ENCODE measurements at regions not wholly inside any gene's neighbourhood (a gene's known extent, or its start where the extent isn't known, plus 50 kb on each side); places are given as distances from the start of the nearest gene placed in this dataset.
A peak's percentile ranks its signal among the peaks of the same experiment; 100 is the strongest.
"Not testable (repeated sequence)": the region's sequence is repeated elsewhere in the genome, so short reads cannot be mapped to it uniquely, and the experiment has no call there.

DNA sequence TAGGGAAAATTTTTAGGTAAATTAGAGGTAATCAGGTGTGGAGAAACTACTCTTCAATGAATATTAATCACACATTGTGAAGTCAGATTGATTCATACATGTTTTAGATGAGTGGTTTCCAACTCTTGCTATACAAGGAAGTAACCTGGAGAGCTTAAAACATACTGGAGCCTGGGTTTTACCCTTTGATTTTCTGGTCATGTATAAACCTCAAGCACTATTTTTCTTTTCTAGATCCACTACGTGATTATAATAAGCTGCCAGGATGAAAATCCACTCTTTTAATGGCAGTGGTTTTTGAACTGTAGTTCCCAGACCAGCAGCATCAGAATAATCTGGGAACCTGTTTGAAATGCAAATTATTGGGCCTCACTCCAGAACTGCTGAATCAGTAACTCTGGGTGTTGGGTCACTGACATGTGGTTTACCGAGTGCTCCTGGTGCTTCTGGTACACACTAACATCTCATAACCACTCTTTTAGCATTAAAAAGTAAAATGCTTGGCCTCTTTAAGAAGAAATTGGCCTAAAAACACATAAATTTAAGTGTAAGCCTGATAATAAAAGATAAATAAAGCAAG is 63.4 kb downstream of the DCAF12L1 start:
- Histone ChIP-seq H3K27ac (no peak overlapping the region), H3K27me3 (no peaks in the 10 kb centered on the region), H3K36me3 (no peaks in the 10 kb centered on the region), H3K4me1 (no peaks in the 10 kb centered on the region), H3K4me3 (no peak overlapping the region), H3K9me3 (replicated peaks) (no peaks in the 10 kb centered on the region)
- no peak for DNase-seq

GRCh38 chrX:126485409-126485808 is 67.2 kb downstream of the DCAF12L1 start:
- Histone ChIP-seq H3K4me3 (no peak overlapping the region), H3K27me3 (no peaks in the 10 kb centered on the region), H3K27ac (no peak overlapping the region), H3K36me3 (no peaks in the 10 kb centered on the region), H3K4me1 (no peaks in the 10 kb centered on the region), H3K9me3 (replicated peaks) (no peaks in the 10 kb centered on the region)
- DNase-seq = no peak

GRCh38 chrX:126481916-126482315 is 70.7 kb downstream of the DCAF12L1 start:
- Histone ChIP-seq H3K27ac (no peak overlapping the region), H3K9me3 (replicated peaks) (no peaks in the 10 kb centered on the region), H3K36me3 (no peaks in the 10 kb centered on the region), H3K4me3 (no peak overlapping the region), H3K27me3 (no peaks in the 10 kb centered on the region), H3K4me1 (no peaks in the 10 kb centered on the region)
- no peak for DNase-seq

DNA sequence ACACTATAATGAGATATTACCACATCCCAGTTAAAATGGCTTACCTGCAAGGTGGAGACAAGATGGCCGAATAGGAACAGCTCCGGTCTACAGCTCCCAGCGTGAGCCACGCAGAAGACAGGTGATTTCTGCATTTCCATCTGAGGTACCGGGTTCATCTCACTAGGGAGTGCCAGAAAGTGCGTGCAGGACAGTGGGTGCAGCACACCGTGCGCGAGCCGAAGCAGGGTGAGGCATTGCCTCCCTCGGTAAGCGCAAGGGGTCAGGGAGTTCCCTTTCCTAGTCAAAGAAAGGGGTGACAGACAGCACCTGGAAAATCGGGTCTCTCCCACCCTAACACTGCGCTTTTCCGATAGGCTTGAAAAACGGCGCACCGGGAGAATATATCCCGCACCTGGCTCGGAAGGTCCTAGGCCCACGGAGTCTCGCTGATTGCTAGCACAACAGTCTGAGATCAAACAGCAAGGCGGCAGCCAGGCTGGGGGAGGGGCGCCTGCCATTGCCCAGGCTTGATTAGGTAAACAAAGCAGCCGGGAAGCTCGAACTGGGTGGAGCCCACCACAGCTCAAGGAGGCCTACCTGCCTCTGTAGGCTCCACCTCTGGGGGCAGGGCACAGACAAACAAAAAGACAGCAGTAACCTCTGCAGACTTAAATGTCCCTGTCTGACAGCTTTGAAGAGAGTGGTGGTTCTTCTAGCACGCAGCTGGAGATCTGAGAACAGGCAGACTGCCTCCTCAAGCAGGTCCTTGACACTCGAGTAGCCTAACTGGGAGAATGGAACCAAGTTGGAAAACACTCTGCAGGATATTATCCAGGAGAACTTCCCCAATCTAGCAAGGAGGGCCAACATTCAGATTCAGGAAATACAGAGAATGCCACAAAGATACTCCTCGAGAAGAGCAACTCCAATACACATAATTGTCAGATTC is 92.5 kb downstream of the DCAF12L1 start:
- not testable (repeated sequence) for DNase-seq; H3K4me3 ChIP-seq; H3K27me3 ChIP-seq; H3K36me3 ChIP-seq; H3K9me3 ChIP-seq (replicated peaks); H3K27ac ChIP-seq; H3K4me1 ChIP-seq

DNA sequence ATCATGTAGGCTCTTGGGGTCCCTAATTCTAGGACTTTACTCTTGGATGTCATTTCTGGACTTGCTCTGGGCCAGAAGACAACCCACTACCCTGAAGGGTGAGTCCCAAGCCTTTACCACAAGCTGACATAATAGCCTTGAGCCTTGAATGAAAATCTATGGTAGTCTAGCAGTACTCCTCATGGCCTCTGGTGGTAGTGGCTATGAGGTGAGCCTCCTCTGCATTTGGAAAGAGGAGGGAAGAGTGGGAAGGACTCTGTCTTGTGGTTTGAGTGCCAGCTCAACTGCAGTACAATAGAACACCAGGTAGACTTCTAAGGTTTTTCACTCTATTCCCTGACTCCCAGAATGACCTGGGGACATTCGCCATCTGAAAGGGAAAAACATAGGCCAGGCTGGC is 96.5 kb downstream of the DCAF12L1 start:
- Histone ChIP-seq H3K9me3 (replicated peaks) (no peaks in the 10 kb centered on the region), H3K27me3 (no peaks in the 10 kb centered on the region), H3K4me1 (no peaks in the 10 kb centered on the region), H3K4me3 (no peak overlapping the region), H3K27ac (no peak overlapping the region), H3K36me3 (no peaks in the 10 kb centered on the region)
- DNase-seq = no peak

DNA sequence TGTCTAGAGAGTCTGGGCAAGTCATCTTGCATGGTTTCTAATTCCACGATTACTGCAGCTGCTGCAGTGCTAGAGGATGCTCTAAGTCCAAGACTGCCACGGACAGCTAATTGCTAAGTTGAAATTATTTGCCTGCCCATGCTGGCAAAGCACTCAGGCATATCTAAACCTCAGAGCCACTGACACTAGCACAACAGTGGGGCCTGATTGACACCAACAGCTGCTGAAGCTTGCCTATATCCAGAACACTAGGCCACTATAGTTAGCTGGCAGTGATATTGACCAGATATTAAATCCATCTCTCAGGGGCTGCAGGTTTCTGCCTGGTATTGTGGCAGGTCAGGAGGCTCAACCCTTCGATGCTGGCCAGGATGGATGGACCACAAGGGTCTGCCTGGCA is 103.9 kb downstream of the DCAF12L1 start:
- H3K4me1 ChIP-seq = peaks cover 8% of the 10 kb centered on the region; the same call in 1 of the 2 replicates
- H3K36me3 ChIP-seq = no peaks in the 10 kb centered on the region
- DNase-seq = peak; percentile 91 to 95
- no peak overlapping the region for H3K4me3 ChIP-seq
- peak overlapping the region; percentile 38; the same call in 1 of the 2 replicates for H3K27ac ChIP-seq
- no peaks in the 10 kb centered on the region for H3K27me3 ChIP-seq
- H3K9me3 ChIP-seq (replicated peaks) = no peaks in the 10 kb centered on the region

Data from SJCRH30 (cell line).